Activated naive CD4-positive, alpha-beta T cell treated with anti-CD3 and anti-CD28 coated beads, Interleukin-2, amount 50 U/mL, for 72 hours (primary cell): ENCODE measurements at regions not wholly inside any gene's neighbourhood (a gene's known extent, or its start where the extent isn't known, plus 50 kb on each side); places are given as distances from the start of the nearest gene placed in this dataset.

Experiments
- ATAC-seq, 2 donors: fragments of 150-1000 bp; cut with Tn5 transposase; 2 replicates each; pipeline ENCODE4 v1.10.0; 2021; ENCODE audit warnings: mild to moderate bottlenecking in 2 of 2, moderate library complexity in 2 of 2
- DNase-seq, 2 donors: peaks; one replicate each; pipeline ENCODE4 v3.0.0; 2021 to 2022; ENCODE audit warnings: low spot score in 2 of 2
- H3K27ac Mint-ChIP-seq, 2 donors: one replicate each; pipeline ENCODE4 v1.8.0; 2022; ENCODE audit warnings: mild to moderate bottlenecking in 2 of 2, mixed read lengths in 2 of 2
- H3K36me3 Mint-ChIP-seq, 2 donors: one replicate each; pipeline ENCODE4 v1.8.0; 2022; ENCODE audit warnings: mixed read lengths in 2 of 2
- H3K9me3 Mint-ChIP-seq, 2 donors: one replicate each; pipeline ENCODE4 v1.8.0; 2022; ENCODE audit warnings: mixed read lengths in 2 of 2

- peak overlapping the region; percentile 3 to 17 for H3K27ac Mint-ChIP-seq
- no peaks in the 10 kb centered on the region for H3K9me3 Mint-ChIP-seq
- H3K36me3 Mint-ChIP-seq = no peaks in the 10 kb centered on the region
- no peak for DNase-seq
- no peak for ATAC-seq
These were observed 81.1 kb upstream of the NEO1 start for GRCh38 chr15:72970933-72971760.

GRCh38 chr15:72968531-72968922 is 83.7 kb upstream of the NEO1 start:
- H3K9me3 Mint-ChIP-seq = peaks cover 0 to 6% of the 10 kb centered on the region in 2 donors
- DNase-seq = no peak
- H3K27ac Mint-ChIP-seq = no peak overlapping the region
- ATAC-seq = no peak
- H3K36me3 Mint-ChIP-seq = no peaks in the 10 kb centered on the region

- ATAC-seq (no peak), DNase-seq (no peak)
- no peak overlapping the region for H3K27ac Mint-ChIP-seq
- no peaks in the 10 kb centered on the region for H3K36me3 Mint-ChIP-seq
- peaks cover 0 to 6% of the 10 kb centered on the region in 2 donors for H3K9me3 Mint-ChIP-seq
These were observed 84.3 kb upstream of the NEO1 start for GRCh38 chr15:72967811-72968530.

- DNase-seq = no peak
- H3K9me3 Mint-ChIP-seq = peaks cover 0 to 11% of the 10 kb centered on the region in 2 donors
- ATAC-seq = no peak
- no peak overlapping the region for H3K27ac Mint-ChIP-seq
- H3K36me3 Mint-ChIP-seq = no peaks in the 10 kb centered on the region
These were observed 84.9 kb upstream of the NEO1 start for GRCh38 chr15:72967397-72967796.

- Mint-ChIP-seq H3K36me3 (no peaks in the 10 kb centered on the region), H3K27ac (no peak overlapping the region), H3K9me3 (peaks cover 0 to 15% of the 10 kb centered on the region in 2 donors)
- ATAC-seq (no peak), DNase-seq (no peak)
These were observed 85.6 kb upstream of the NEO1 start for GRCh38 chr15:72966641-72967040.

- Mint-ChIP-seq H3K36me3 (no peaks in the 10 kb centered on the region), H3K27ac (no peak overlapping the region), H3K9me3 (peaks cover 0 to 15% of the 10 kb centered on the region in 2 donors)
- DNase-seq (no peak), ATAC-seq (no peak)
These were observed 86.6 kb upstream of the NEO1 start for GRCh38 chr15:72965671-72966070.

- H3K9me3 Mint-ChIP-seq = peaks cover 0 to 15% of the 10 kb centered on the region in 2 donors
- H3K36me3 Mint-ChIP-seq = no peaks in the 10 kb centered on the region
- H3K27ac Mint-ChIP-seq = no peak overlapping the region
- ATAC-seq (no peak), DNase-seq (no peak)
These were observed 87.7 kb upstream of the NEO1 start for GRCh38 chr15:72964542-72964941.

GRCh38 chr15:72964135-72964534 is 88.1 kb upstream of the NEO1 start:
- ATAC-seq (no peak), DNase-seq (no peak)
- Mint-ChIP-seq H3K27ac (no peak overlapping the region), H3K9me3 (peaks cover 0 to 15% of the 10 kb centered on the region in 2 donors), H3K36me3 (no peaks in the 10 kb centered on the region)

- ATAC-seq (no peak), DNase-seq (no peak)
- Mint-ChIP-seq H3K36me3 (no peaks in the 10 kb centered on the region), H3K9me3 (peaks cover 0 to 15% of the 10 kb centered on the region in 2 donors), H3K27ac (no peak overlapping the region)
These were observed 90.1 kb upstream of the NEO1 start for GRCh38 chr15:72962054-72962702.

GRCh38 chr15:72961346-72961745 is 90.9 kb upstream of the NEO1 start:
- Mint-ChIP-seq H3K36me3 (no peaks in the 10 kb centered on the region), H3K9me3 (peaks cover 0 to 15% of the 10 kb centered on the region in 2 donors), H3K27ac (peak overlapping the region in 1 of 2 donors; percentile 7)
- ATAC-seq (no peak), DNase-seq (no peak)

- peaks cover 0 to 10% of the 10 kb centered on the region in 2 donors for H3K9me3 Mint-ChIP-seq
- no peaks in the 10 kb centered on the region for H3K36me3 Mint-ChIP-seq
- DNase-seq (no peak), ATAC-seq (no peak)
- no peak overlapping the region for H3K27ac Mint-ChIP-seq
These were observed 93.6 kb upstream of the NEO1 start for GRCh38 chr15:72958634-72959033.

- no peaks in the 10 kb centered on the region for H3K9me3 Mint-ChIP-seq
- H3K36me3 Mint-ChIP-seq = no peaks in the 10 kb centered on the region
- no peak for DNase-seq
- no peak for ATAC-seq
- no peak overlapping the region for H3K27ac Mint-ChIP-seq
These were observed 99.0 kb upstream of the NEO1 start for GRCh38 chr15:72953306-72953705.

- DNase-seq = no peak
- no peak for ATAC-seq
- Mint-ChIP-seq H3K9me3 (no peaks in the 10 kb centered on the region), H3K36me3 (no peaks in the 10 kb centered on the region), H3K27ac (no peak overlapping the region)
These were observed 100.1 kb upstream of the NEO1 start for GRCh38 chr15:72952151-72952550.

- Mint-ChIP-seq H3K9me3 (peaks cover 5 to 7% of the 10 kb centered on the region in 2 donors), H3K27ac (no peak overlapping the region), H3K36me3 (peaks cover 0 to 6% of the 10 kb centered on the region in 2 donors)
- no peak for DNase-seq
- no peak for ATAC-seq
These were observed 103.6 kb upstream of the NEO1 start for GRCh38 chr15:72948662-72949061.

GRCh38 chr15:72947709-72948108 is 104.6 kb upstream of the NEO1 start:
- no peak for ATAC-seq
- no peak for DNase-seq
- Mint-ChIP-seq H3K27ac (no peak overlapping the region), H3K36me3 (peaks cover 0 to 6% of the 10 kb centered on the region in 2 donors), H3K9me3 (peaks cover 5 to 7% of the 10 kb centered on the region in 2 donors)

- Mint-ChIP-seq H3K27ac (no peak overlapping the region), H3K9me3 (peaks cover 5 to 7% of the 10 kb centered on the region in 2 donors), H3K36me3 (peaks cover 0 to 6% of the 10 kb centered on the region in 2 donors)
- no peak for DNase-seq
- ATAC-seq = no peak
These were observed 107.7 kb upstream of the NEO1 start for GRCh38 chr15:72944565-72944964.

- no peak for ATAC-seq
- Mint-ChIP-seq H3K9me3 (no peaks in the 10 kb centered on the region), H3K36me3 (no peaks in the 10 kb centered on the region), H3K27ac (no peak overlapping the region)
- DNase-seq = no peak
These were observed 112.0 kb upstream of the NEO1 start for GRCh38 chr15:72940229-72940622.
